GM12878 (cell line): ENCODE measurements at regions not wholly inside any gene's neighbourhood (a gene's known extent, or its start where the extent isn't known, plus 50 kb on each side); places are given as distances from the start of the nearest gene placed in this dataset.

Experiments used
- ATAC-seq: fragments of 200-7000 bp; cut with Tn5 transposase; 3 replicates; pipeline ENCODE4 v1.9.1; 2020; ENCODE audit warnings: mild to moderate bottlenecking, moderate library complexity
- BruUV-seq: library from RNA; stranded (reverse); fragments of 400-500 nt; replicated peaks from 2 replicates; lab custom pipeline; 2021; lab: Mats Ljungman, UMichigan
- CTCF ChIA-PET: fragments of 300-600 bp; sonication (Branson Sonifier 250); formaldehyde crosslinking; extraction: SDS; loops from one replicate; lab custom pipeline; 2021; ENCODE audit warnings: inconsistent platforms; lab: Yijun Ruan, JAX
- POLR2A ChIA-PET: fragments of 350-600 bp; formaldehyde crosslinking; extraction: SDS; loops from one replicate; lab custom pipeline; 2021; ENCODE audit warnings: inconsistent platforms; lab: Charles Lee
- RAD21 ChIA-PET: fragments of 300-600 bp; sonication (Branson Sonifier 250); formaldehyde crosslinking; loops from one replicate; lab custom pipeline; 2023; ENCODE audit warnings: antibody characterized with exemption; ENCODE audit not compliant: unreplicated experiment; lab: Charles Lee
- SMC1A ChIA-PET: fragments of 300-600 bp; sonication (Branson Sonifier 250); formaldehyde crosslinking; loops from one replicate; lab custom pipeline; 2023; ENCODE audit not compliant: unreplicated experiment, uncharacterized antibody; lab: Charles Lee
- DNase-seq: peaks from one replicate; pipeline ENCODE4 v3.0.0-alpha.2; 2011; ENCODE audit warnings: low read depth, low spot score
- FAIRE-seq: peaks from 3 replicates; lab custom pipeline; 2011; peaks lifted over from hg19 to GRCh38; lab: Jason Lieb, UNC
- H2AFZ ChIP-seq: 2 replicates; pipeline ENCODE4 v1.6.0; 2011; ENCODE audit warnings: low read depth, low read length, control low read depth; ENCODE audit not compliant: control insufficient read depth
- H3K27ac ChIP-seq: 2 replicates; pipeline ENCODE4 v1.5.1; 2011; ENCODE audit warnings: control low read depth; ENCODE audit not compliant: control insufficient read depth, insufficient read depth
- H3K27me3 ChIP-seq, 2 experiments: replicated peaks in 1 of 2; 2 replicates each; pipeline versions ENCODE4 v1.6.0 to v1.6.1; 2011; ENCODE audit warnings: low read length in 1 of 2; ENCODE audit not compliant: control insufficient read depth in 2 of 2, insufficient read depth in 2 of 2
- H3K36me3 ChIP-seq, 2 experiments: 2 replicates each; pipeline ENCODE4 v1.5.1; 2011; ENCODE audit warnings: low read length in 1 of 2; ENCODE audit not compliant: control insufficient read depth in 2 of 2, insufficient read depth in 2 of 2
- H3K4me1 ChIP-seq: 2 replicates; pipeline ENCODE4 v1.6.1; 2011; ENCODE audit warnings: mild to moderate bottlenecking, low read length, moderate library complexity, mixed read lengths; ENCODE audit not compliant: control insufficient read depth, insufficient read depth
- H3K4me2 ChIP-seq: 2 replicates; pipeline ENCODE4 v1.6.0; 2011; ENCODE audit warnings: control low read depth; ENCODE audit not compliant: control insufficient read depth, insufficient read depth
- H3K4me3 ChIP-seq: fragments of 200-600 bp; sonication (generic); 2 replicates; pipeline ENCODE4 v1.5.1; 2016
- H3K79me2 ChIP-seq: 2 replicates; pipeline ENCODE4 v1.6.0; 2011; ENCODE audit warnings: low read length; ENCODE audit not compliant: control insufficient read depth, insufficient read depth
- H3K9ac ChIP-seq: 2 replicates; pipeline ENCODE4 v1.8.0; 2011; ENCODE audit warnings: low read length, control low read depth, mixed read lengths; ENCODE audit not compliant: control insufficient read depth, insufficient read depth
- H3K9me3 ChIP-seq: replicated peaks from 3 replicates; pipeline ENCODE4 v1.5.1; 2011; ENCODE audit warnings: mild to moderate bottlenecking, low read length; ENCODE audit not compliant: control insufficient read depth, insufficient read depth
- H4K20me1 ChIP-seq: 2 replicates; pipeline ENCODE4 v1.6.0; 2011; ENCODE audit not compliant: control insufficient read depth, insufficient read depth
- ASH2L ChIP-seq: fragments of 300-600, 200-600 bp; sonication (generic); IDR thresholded peaks from 2 replicates; pipeline ENCODE4 v1.6.1; 2017; ENCODE audit warnings: low read depth, mild to moderate bottlenecking, borderline replicate concordance
- BHLHE40 ChIP-seq, 2 experiments: fragments of 450-650 bp in 1 of 2; IDR thresholded peaks; 2 replicates each; pipeline ENCODE4 v1.6.1; 2011 to 2017; ENCODE audit warnings: low read depth in 2 of 2, borderline replicate concordance in 1 of 2, improper control_type of control experiment in 1 of 2, low read length in 1 of 2, mild to moderate bottlenecking in 1 of 2
- BMI1 ChIP-seq: fragments of 450-650 bp; IDR thresholded peaks from 2 replicates; pipeline ENCODE4 v1.6.1; 2016; ENCODE audit warnings: mild to moderate bottlenecking, moderate library complexity, borderline replicate concordance
- BRCA1 ChIP-seq: IDR thresholded peaks from 2 replicates; pipeline ENCODE4 v1.6.1; 2011; ENCODE audit warnings: low read depth, low read length, improper control_type of control experiment
- CHD4 ChIP-seq: fragments of 200-600 bp; sonication (generic); IDR thresholded peaks from 2 replicates; pipeline ENCODE4 v1.6.1; 2016; ENCODE audit warnings: mild to moderate bottlenecking
- CTCF ChIP-seq, 3 experiments: IDR thresholded peaks in 2 of 3; conservative IDR thresholded peaks in 1 of 3; 2 replicates each; pipeline ENCODE4 v1.5.1; 2011; ENCODE audit warnings: low read depth in 3 of 3, low read length in 3 of 3, mild to moderate bottlenecking in 3 of 3, control low read depth in 2 of 3, moderate library complexity in 2 of 3, inconsistent platforms in 1 of 3, mixed read lengths in 1 of 3; ENCODE audit not compliant: control insufficient read depth in 2 of 3, insufficient read depth in 1 of 3; ENCODE audit errors: extremely low read depth in 1 of 3
- GABPA ChIP-seq: IDR thresholded peaks from 2 replicates; pipeline ENCODE4 v1.6.1; 2014; ENCODE audit warnings: antibody characterized with exemption, low read depth, mild to moderate bottlenecking, inconsistent platforms
- HCFC1 ChIP-seq: fragments of 150-350 bp; IDR thresholded peaks from 2 replicates; pipeline ENCODE4 v1.6.1; 2014; ENCODE audit warnings: low read length
- HDAC2 ChIP-seq: fragments of 200-600 bp; sonication (generic); IDR thresholded peaks from 2 replicates; pipeline ENCODE4 v1.6.1; 2017
- IKZF1 ChIP-seq: fragments of 450-650 bp; conservative IDR thresholded peaks from 2 replicates; pipeline ENCODE4 v1.6.1; 2017; ENCODE audit warnings: antibody characterized with exemption, mild to moderate bottlenecking
- IRF3 ChIP-seq: fragments of 450-650 bp; IDR thresholded peaks from 2 replicates; pipeline ENCODE4 v1.6.1; 2014; ENCODE audit warnings: mild to moderate bottlenecking
- LARP7 ChIP-seq: fragments of 450-650 bp; IDR thresholded peaks from 2 replicates; pipeline ENCODE4 v1.6.1; 2017; ENCODE audit warnings: mild to moderate bottlenecking
- POU2F2 ChIP-seq: IDR thresholded peaks from 3 replicates; pipeline ENCODE4 v1.6.1; 2011; ENCODE audit warnings: low read depth, mild to moderate bottlenecking, low read length, borderline replicate concordance
- RBBP5 ChIP-seq: fragments of 200-600 bp; sonication (generic); conservative IDR thresholded peaks from 2 replicates; pipeline ENCODE4 v1.6.1; 2016
- SMAD1 ChIP-seq: fragments of 450-650 bp; IDR thresholded peaks from 2 replicates; pipeline ENCODE4 v1.6.1; 2018; ENCODE audit warnings: mild to moderate bottlenecking, low read depth; ENCODE audit not compliant: partially characterized antibody
- SMAD5 ChIP-seq: IDR thresholded peaks from 2 replicates; pipeline ENCODE4 v1.6.1; 2016; ENCODE audit warnings: antibody characterized with exemption, low read depth
- SMARCA5 ChIP-seq: fragments of 450-650 bp; IDR thresholded peaks from 2 replicates; pipeline ENCODE4 v1.6.1; 2017; ENCODE audit warnings: mild to moderate bottlenecking
- SREBF2 ChIP-seq: IDR thresholded peaks from 2 replicates; pipeline ENCODE4 v1.6.1; 2012; ENCODE audit warnings: mild to moderate bottlenecking, low read length
- SRF ChIP-seq, 2 experiments: IDR thresholded peaks; 2 replicates each; pipeline ENCODE4 v1.6.1; 2011; ENCODE audit warnings: low read depth in 2 of 2, low read length in 2 of 2, mild to moderate bottlenecking in 1 of 2, moderate library complexity in 1 of 2
- TCF3 ChIP-seq: IDR thresholded peaks from 2 replicates; pipeline ENCODE4 v1.6.1; 2012; ENCODE audit warnings: low read depth, mild to moderate bottlenecking, low read length, borderline replicate concordance; ENCODE audit not compliant: insufficient read depth
- ZBTB33 ChIP-seq: fragments of 450-650 bp; IDR thresholded peaks from 2 replicates; pipeline ENCODE4 v1.6.1; 2017; ENCODE audit warnings: mild to moderate bottlenecking
- ZNF217 ChIP-seq: fragments of 450-650 bp; IDR thresholded peaks from 2 replicates; pipeline ENCODE4 v1.6.1; 2017; ENCODE audit warnings: antibody characterized with exemption, mild to moderate bottlenecking
- WGBS: methylation state at CpG from one replicate; pipeline ENCODE4 v1.1.6; 2016; ENCODE audit warnings: low lambda C conversion rate; ENCODE audit not compliant: insufficient replicate concordance, insufficient coverage; ENCODE audit errors: missing lambda C conversion rate; 5-methylcytosine and 5-hydroxymethylcytosine counted together
- in situ Hi-C: fragments of 300-500 bp; cut with MboI; formaldehyde crosslinking; loops from 9 replicates; pipeline ENCODE4 v1.14.3; 2018; ENCODE audit warnings: mixed read lengths
- intact Hi-C: fragments of 100-400 bp; cut with micrococcal nuclease; formaldehyde crosslinking; loops from one replicate; pipeline ENCODE4 v1.14.2; 2022; ENCODE audit not compliant: unreplicated experiment

GRCh38 chr4:104385713-104386112, 109.0 kb downstream of the CXXC4 start (continued):
- TF ChIP-seq CTCF (IDR thresholded peaks at IDR 0.05 in 2 of 3, conservative IDR thresholded peaks at IDR 0.05 in 1 of 3; ENCODE audit: control insufficient read depth in 2 of 3, extremely low read depth in 1 of 3, insufficient read depth in 1 of 3, low read depth in 3 of 3, low read length in 3 of 3), result no peak
- TF ChIP-seq SREBF2, result no peak
- TF ChIP-seq BMI1, result no peak
- TF ChIP-seq IRF3, result no peak
- no peak for TF ChIP-seq ASH2L
- TF ChIP-seq, all 136 proteins: peak for 0

- H3K36me3 ChIP-seq, result no peaks in the 10 kb centered on the region
- WGBS, result 82% methylated on average over 5 of the region's 5 CpGs
- H3K4me2 ChIP-seq, result no peak overlapping the region
- H4K20me1 ChIP-seq, result no peaks in the 10 kb centered on the region
- intact Hi-C loops (no loop called here), in situ Hi-C loops (no loop called here)
- no peak overlapping the region for H2AFZ ChIP-seq
- BruUV-seq, result no TSS peak
- ChIA-PET SMC1A (interaction anchor here (0.6 kb wide), 1 partner anchor 87 kb away, joined by 3 read pairs; no protein-coding TSS in a partner anchor), RAD21 (no interaction called here), POLR2A (no interaction called here), CTCF (no interaction called here)
- H3K4me3 ChIP-seq, result no peak overlapping the region
- DNase-seq, result no peak
- H3K9me3 ChIP-seq, result no peaks in the 10 kb centered on the region
- no peaks in the 10 kb centered on the region for H3K27me3 ChIP-seq
- ATAC-seq, result no peak
- no peak for FAIRE-seq
- H3K27ac ChIP-seq, result no peak overlapping the region
- no peak overlapping the region for H3K9ac ChIP-seq
- H3K4me1 ChIP-seq, result no peaks in the 10 kb centered on the region
- H3K79me2 ChIP-seq, result no peaks in the 10 kb centered on the region
- TF ChIP-seq TCF3 (no peak), CHD4 (no peak), LARP7 (no peak), BRCA1 (no peak), RBBP5 (no peak), POU2F2 (no peak), BHLHE40 (IDR thresholded peaks at IDR 0.05; ENCODE audit: borderline replicate concordance in 1 of 2, low read depth in 2 of 2, low read length in 1 of 2) (no peak), HDAC2 (no peak), HCFC1 (no peak), SMARCA5 (no peak), GABPA (no peak), IKZF1 (no peak), SMAD5 (no peak), SRF (IDR thresholded peaks at IDR 0.05; ENCODE audit: low read depth in 2 of 2, low read length in 2 of 2) (no peak), ZNF217 (no peak), SMAD1 (no peak), ZBTB33 (no peak)
Measured at GRCh38 chr4:104382961-104383360, 111.7 kb downstream of the CXXC4 start.
